Hematopoietic multipotent progenitor cell treated with erythropoietin and hydrocortisone succinate and interleukin-3 and kit ligand, for 15 days (in vitro differentiated cells): ENCODE measurements at regions not wholly inside any gene's neighbourhood (a gene's known extent, or its start where the extent isn't known, plus 50 kb on each side); places are given as distances from the start of the nearest gene placed in this dataset.

Experiments used
- DNase-seq: peaks from one replicate; pipeline ENCODE4 v3.0.0-alpha.2; 2015; ENCODE audit warnings: low spot score

GRCh38 chr22:49547751-49548239 lies 279.9 kb downstream of the BRD1 start:
- DNase-seq: no peak

GRCh38 chr22:49546811-49547585 lies 280.7 kb downstream of the BRD1 start:
- DNase-seq: no peak

GRCh38 chr22:49545606-49546005 lies 282.1 kb downstream of the BRD1 start:
- no peak for DNase-seq

- no peak for DNase-seq
These were observed 283.4 kb downstream of the BRD1 start for GRCh38 chr22:49544286-49544685.

GRCh38 chr22:49543876-49544275 lies 283.8 kb downstream of the BRD1 start:
- no peak for DNase-seq

GRCh38 chr22:49541693-49542230 lies 285.9 kb downstream of the BRD1 start:
- DNase-seq: no peak

- DNase-seq: no peak
These were observed 286.6 kb downstream of the BRD1 start for GRCh38 chr22:49540913-49541692.

- no peak for DNase-seq
These were observed 287.4 kb downstream of the BRD1 start for GRCh38 chr22:49540084-49540912.

GRCh38 chr22:49538006-49538405 lies 289.7 kb downstream of the BRD1 start:
- no peak for DNase-seq

GRCh38 chr22:49536571-49537131 lies 291.0 kb downstream of the BRD1 start:
- DNase-seq: no peak

GRCh38 chr22:49535527-49536125 lies 292.0 kb downstream of the BRD1 start:
- no peak for DNase-seq

- DNase-seq: no peak
These were observed 292.5 kb downstream of the BRD1 start for GRCh38 chr22:49535126-49535525.

GRCh38 chr22:49534386-49534785 lies 293.3 kb downstream of the BRD1 start:
- no peak for DNase-seq

- no peak for DNase-seq
These were observed 293.8 kb downstream of the BRD1 start for GRCh38 chr22:49533886-49534285.

- no peak for DNase-seq
These were observed 294.5 kb downstream of the BRD1 start for GRCh38 chr22:49532869-49533802.

GRCh38 chr22:49531368-49531791 lies 296.3 kb downstream of the BRD1 start:
- DNase-seq: no peak

GRCh38 chr22:49530671-49531367 lies 296.9 kb downstream of the BRD1 start:
- DNase-seq: no peak

- no peak for DNase-seq
These were observed 299.3 kb downstream of the BRD1 start for GRCh38 chr22:49528420-49528720.

GRCh38 chr22:49527611-49528419 lies 299.9 kb downstream of the BRD1 start:
- no peak for DNase-seq
